DND-41 (cell line): ENCODE measurements at regions not wholly inside any gene's neighbourhood (a gene's known extent, or its start where the extent isn't known, plus 50 kb on each side); places are given as distances from the start of the nearest gene placed in this dataset.
"Not testable (repeated sequence)": the region's sequence is repeated elsewhere in the genome, so short reads cannot be mapped to it uniquely, and the experiment has no call there.

Experiments used
- ATAC-seq: fragments of 200-7000 bp; cut with Tn5 transposase; 3 replicates; pipeline ENCODE4 v1.9.1; 2021; ENCODE audit warnings: low read depth; ENCODE audit not compliant: insufficient read depth
- DNase-seq: peaks from one replicate; pipeline ENCODE4 v3.0.0-alpha.2; 2020
- H2AFZ ChIP-seq: 2 replicates; pipeline ENCODE4 v1.6.0; 2012; ENCODE audit warnings: low read depth, low read length
- H3K27ac ChIP-seq: 2 replicates; pipeline ENCODE4 v1.5.1; 2012; ENCODE audit warnings: low read length, inconsistent platforms
- H3K27me3 ChIP-seq: fragments of 200-600 bp; sonication (generic); 2 replicates; pipeline ENCODE4 v1.6.0; 2012; ENCODE audit warnings: low read length, mild to moderate bottlenecking, inconsistent platforms; ENCODE audit not compliant: insufficient read depth, poor library complexity
- H3K36me3 ChIP-seq: 2 replicates; pipeline ENCODE4 v1.5.1; 2012; ENCODE audit warnings: low read length, inconsistent platforms; ENCODE audit not compliant: insufficient read depth
- H3K4me1 ChIP-seq: 2 replicates; pipeline ENCODE4 v1.5.1; 2012; ENCODE audit warnings: mild to moderate bottlenecking, low read length; ENCODE audit not compliant: insufficient read depth
- H3K4me2 ChIP-seq: 2 replicates; pipeline ENCODE4 v1.6.0; 2012; ENCODE audit warnings: mild to moderate bottlenecking, moderate library complexity, low read length, inconsistent platforms; ENCODE audit not compliant: insufficient read depth
- H3K4me3 ChIP-seq, 2 experiments: fragments of 200-600 bp in 1 of 2; shearing (Covaris generic) in 1 of 2; 2 replicates each; pipeline ENCODE4 v1.5.1; 2012 to 2016; ENCODE audit warnings: inconsistent platforms in 2 of 2, low read length in 2 of 2, mild to moderate bottlenecking in 2 of 2, low read depth in 1 of 2, moderate library complexity in 1 of 2
- H3K79me2 ChIP-seq: 2 replicates; pipeline ENCODE4 v1.6.0; 2012; ENCODE audit warnings: low read length, inconsistent platforms; ENCODE audit not compliant: insufficient read depth
- H3K9ac ChIP-seq: 2 replicates; pipeline ENCODE4 v1.6.0; 2012; ENCODE audit warnings: low read depth, mild to moderate bottlenecking, inconsistent platforms, low read length, moderate library complexity
- H3K9me3 ChIP-seq: 2 replicates; pipeline ENCODE4 v1.5.1; 2012; ENCODE audit warnings: low read length, moderate library complexity, mild to moderate bottlenecking, inconsistent platforms; ENCODE audit not compliant: insufficient read depth, severe bottlenecking
- H4K20me1 ChIP-seq: 2 replicates; pipeline ENCODE4 v1.6.0; 2012; ENCODE audit warnings: low read length; ENCODE audit not compliant: insufficient read depth
- CTCF ChIP-seq: IDR thresholded peaks from 2 replicates; pipeline ENCODE4 v1.5.1; 2012; ENCODE audit warnings: borderline replicate concordance, low read length, moderate library complexity, mild to moderate bottlenecking; ENCODE audit not compliant: poor library complexity, severe bottlenecking; ENCODE audit errors: extremely low read depth
- EZH2 ChIP-seq: IDR thresholded peaks from 3 replicates; pipeline ENCODE4 v1.6.1; 2012; ENCODE audit warnings: borderline replicate concordance, low read depth, mild to moderate bottlenecking, moderate library complexity, low read length, inconsistent platforms; ENCODE audit not compliant: severe bottlenecking

GRCh38 chr6:27139756-27140579, 107.5 kb upstream of the PRSS16 start:
- Histone ChIP-seq H3K79me2 (peaks cover 72% of the 10 kb centered on the region), H3K9me3 (no peaks in the 10 kb centered on the region), H3K4me3 (peak overlapping the region; percentile 69 to 74), H2AFZ (no peak overlapping the region), H3K9ac (peak overlapping the region; percentile 94), H3K4me1 (peaks cover 76% of the 10 kb centered on the region), H4K20me1 (no peaks in the 10 kb centered on the region), H3K4me2 (peak overlapping the region; percentile 60), H3K36me3 (peaks cover 5% of the 10 kb centered on the region; the same call in 1 of the 2 replicates), H3K27ac (peak overlapping the region; percentile 98), H3K27me3 (no peaks in the 10 kb centered on the region)
- DNase-seq (peak; percentile 81), ATAC-seq (peak; percentile 60)
- TF ChIP-seq EZH2: no peak
- no peak for TF ChIP-seq CTCF

GRCh38 chr6:27140999-27141528, 106.4 kb upstream of the PRSS16 start:
- H3K79me2 ChIP-seq: peaks cover 81% of the 10 kb centered on the region
- no peaks in the 10 kb centered on the region for H3K9me3 ChIP-seq
- TF ChIP-seq EZH2 (no peak), CTCF (no peak)
- no peaks in the 10 kb centered on the region for H3K27me3 ChIP-seq
- H3K9ac ChIP-seq: peak overlapping the region; percentile 94
- peaks cover 5% of the 10 kb centered on the region; the same call in 1 of the 2 replicates for H3K36me3 ChIP-seq
- peaks cover 71% of the 10 kb centered on the region for H3K4me1 ChIP-seq
- DNase-seq (no peak), ATAC-seq (no peak)
- no peak overlapping the region for H2AFZ ChIP-seq
- H4K20me1 ChIP-seq: no peaks in the 10 kb centered on the region
- H3K4me3 ChIP-seq: peak overlapping the region; percentile 14 to 52; a peak in 3 of 4 replicates
- H3K27ac ChIP-seq: peak overlapping the region; percentile 99
- peak overlapping the region; percentile 64 for H3K4me2 ChIP-seq

- peaks cover 86% of the 10 kb centered on the region for H3K79me2 ChIP-seq
- H2AFZ ChIP-seq: no peak overlapping the region
- no peak for TF ChIP-seq CTCF
- TF ChIP-seq EZH2: no peak
- peaks cover 5% of the 10 kb centered on the region; the same call in 1 of the 2 replicates for H3K36me3 ChIP-seq
- peaks cover 66% of the 10 kb centered on the region for H3K4me1 ChIP-seq
- peak overlapping the region; percentile 99 for H3K27ac ChIP-seq
- peak overlapping the region; percentile 94 for H3K9ac ChIP-seq
- no peaks in the 10 kb centered on the region for H3K27me3 ChIP-seq
- ATAC-seq: no peak
- peak overlapping the region; percentile 14 to 52; a peak in 3 of 4 replicates for H3K4me3 ChIP-seq
- peak overlapping the region; percentile 64 for H3K4me2 ChIP-seq
- DNase-seq: peak; percentile 20
- H3K9me3 ChIP-seq: no peaks in the 10 kb centered on the region
- H4K20me1 ChIP-seq: no peaks in the 10 kb centered on the region
These were observed 105.9 kb upstream of the PRSS16 start for GRCh38 chr6:27141529-27142015.

- H3K27ac ChIP-seq: peak overlapping the region; percentile 99
- ATAC-seq, H3K27me3 ChIP-seq, H3K36me3 ChIP-seq, H4K20me1 ChIP-seq, DNase-seq, H2AFZ ChIP-seq, H3K9me3 ChIP-seq: not testable (repeated sequence)
- H3K4me2 ChIP-seq: peak overlapping the region; percentile 64
- peak overlapping the region; percentile 94 for H3K9ac ChIP-seq
- peaks cover 83% of the 10 kb centered on the region for H3K79me2 ChIP-seq
- peaks cover 60% of the 10 kb centered on the region for H3K4me1 ChIP-seq
- H3K4me3 ChIP-seq: peak overlapping the region in 1 of 2 experiments; percentile 43; a peak in 1 of 4 replicates
These were observed 104.5 kb upstream of the PRSS16 start for GRCh38 chr6:27143020-27143388.
